ENCODE measurements at regions not wholly inside any gene's neighbourhood (a gene's known extent, or its start where the extent isn't known, plus 50 kb on each side); places are given as distances from the start of the nearest gene placed in this dataset.
A peak's percentile ranks its signal among the peaks of the same experiment; 100 is the strongest.

DNA sequence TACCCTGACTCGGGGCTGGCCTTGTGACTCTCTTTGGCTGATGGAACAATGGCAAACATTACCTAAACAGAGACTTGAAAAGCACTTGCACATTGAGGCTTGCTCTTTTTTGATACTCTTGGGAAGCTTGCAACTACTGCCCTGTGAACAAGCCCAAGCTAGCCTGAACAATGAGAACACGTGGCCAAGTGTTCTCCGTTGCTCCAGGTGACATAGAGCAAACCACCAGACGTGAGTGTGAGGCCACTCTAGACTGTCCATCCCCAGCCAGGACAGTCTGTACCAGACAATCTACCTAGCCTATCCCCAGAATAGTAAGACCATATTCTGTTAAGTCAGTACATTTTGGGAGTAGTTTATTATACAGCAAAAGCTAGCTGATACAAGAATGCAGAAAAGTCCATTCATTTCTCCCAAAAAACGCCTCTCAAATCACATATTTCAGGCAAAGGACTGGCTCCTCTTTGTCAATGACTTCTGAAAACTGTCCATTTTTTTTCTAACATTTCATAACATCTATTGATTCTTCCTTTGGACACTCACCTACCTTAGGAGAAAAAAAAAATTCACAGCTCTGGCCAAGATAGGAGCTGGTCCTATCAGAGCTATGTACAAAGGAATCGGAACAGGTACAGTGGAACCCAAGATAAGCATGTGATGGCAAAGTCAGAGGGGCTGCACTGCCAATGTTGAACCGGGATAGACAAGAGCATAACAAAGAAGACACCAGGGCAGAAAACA, 142.1 kb upstream of the PKDCC start:
- Histone ChIP-seq H3K27ac (replicated peaks; ENCODE audit: low read length) (no peak overlapping the region), H3K4me2 (ENCODE audit: insufficient read depth, low read length, poor library complexity, severe bottlenecking) (no peak overlapping the region), H3K9me3 (replicated peaks in 1 of 2; ENCODE audit: control insufficient read depth in 2 of 2, insufficient read depth in 1 of 2, low read depth in 1 of 2, low read length in 2 of 2) (no peaks in the 10 kb centered on the region), H4K91ac (ENCODE audit: low read depth, low read length, poor library complexity) (no peak overlapping the region), H2BK120ac (ENCODE audit: low read depth, low read length) (no peak overlapping the region), H3K36me3 (replicated peaks in 1 of 2; ENCODE audit: control insufficient read depth in 2 of 2, insufficient read depth in 2 of 2, low read length in 2 of 2) (no peaks in the 10 kb centered on the region), H3K27me3 (ENCODE audit: control insufficient read depth in 3 of 3, insufficient read depth in 3 of 3, low read depth in 1 of 3, low read length in 3 of 3) (peaks cover 0 to 2% (median 0%) of the 10 kb centered on the region in 3 experiments), H3K4ac (ENCODE audit: low read length) (no peak overlapping the region), H3K23ac (ENCODE audit: low read depth, low read length, poor library complexity) (no peak overlapping the region), H3K4me3 (ENCODE audit: low read length in 2 of 2) (no peak overlapping the region), H2AFZ (ENCODE audit: low read length) (no peak overlapping the region), H2BK15ac (ENCODE audit: low read length) (no peak overlapping the region), H2BK12ac (ENCODE audit: low read length) (no peak overlapping the region), H3K4me1 (ENCODE audit: control insufficient read depth in 2 of 2, insufficient read depth in 1 of 2, low read depth in 1 of 2, low read length in 2 of 2) (peaks cover 3 to 7% of the 10 kb centered on the region in 2 donors), H3K9ac (ENCODE audit: low read depth, low read length, poor library complexity) (no peak overlapping the region), H3K14ac (ENCODE audit: low read length) (no peak overlapping the region), H2BK5ac (ENCODE audit: low read length) (no peak overlapping the region), H3K79me1 (ENCODE audit: low read depth, low read length) (no peaks in the 10 kb centered on the region), H3K18ac (ENCODE audit: low read length) (no peak overlapping the region), H4K8ac (ENCODE audit: low read depth, low read length) (no peak overlapping the region), H2AK5ac (ENCODE audit: low read depth, low read length) (no peak overlapping the region)
- no CpG with 5 or more reads among the region's 7 CpGs for WGBS, 2 donors (ENCODE audit: extremely low coverage in 2 of 2, insufficient read length in 2 of 2, insufficient replicate concordance in 1 of 2)
- no peak for DNase-seq (ENCODE audit: low spot score)

DNA sequence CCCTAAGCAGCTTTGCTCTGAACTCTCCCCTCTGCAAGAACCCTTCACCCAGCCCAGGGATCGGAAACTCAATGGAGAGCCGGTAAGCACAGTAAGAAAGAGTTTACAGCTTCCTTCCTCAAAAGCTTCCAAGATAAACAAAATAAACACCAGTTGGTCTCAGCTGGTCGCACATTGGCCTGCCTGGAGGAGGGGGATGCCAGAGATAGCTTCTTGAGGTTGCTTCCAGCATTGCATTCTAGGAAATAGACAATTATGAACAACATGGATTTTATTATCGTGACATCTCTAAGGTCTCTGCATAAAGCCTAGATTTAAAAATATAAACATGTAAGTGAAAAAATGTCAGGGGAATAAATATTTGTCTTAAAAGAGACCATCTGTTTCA, 141.5 kb upstream of the PKDCC start:
- H2BK5ac ChIP-seq (ENCODE audit: low read length): no peak overlapping the region
- no peak overlapping the region for H4K8ac ChIP-seq (ENCODE audit: low read depth, low read length)
- no peak overlapping the region for H3K18ac ChIP-seq (ENCODE audit: low read length)
- H3K4me3 ChIP-seq (ENCODE audit: low read length in 2 of 2): no peak overlapping the region
- no peak overlapping the region for H3K4ac ChIP-seq (ENCODE audit: low read length)
- no peaks in the 10 kb centered on the region for H3K36me3 ChIP-seq (replicated peaks in 1 of 2; ENCODE audit: control insufficient read depth in 2 of 2, insufficient read depth in 2 of 2, low read length in 2 of 2)
- WGBS, 2 donors (ENCODE audit: extremely low coverage in 2 of 2, insufficient read length in 2 of 2, insufficient replicate concordance in 1 of 2): no CpG with 5 or more reads among the region's 4 CpGs
- no peak overlapping the region for H4K91ac ChIP-seq (ENCODE audit: low read depth, low read length, poor library complexity)
- H3K23ac ChIP-seq (ENCODE audit: low read depth, low read length, poor library complexity): no peak overlapping the region
- H2BK12ac ChIP-seq (ENCODE audit: low read length): no peak overlapping the region
- no peak overlapping the region for H3K27ac ChIP-seq (replicated peaks; ENCODE audit: low read length)
- no peak overlapping the region for H2BK15ac ChIP-seq (ENCODE audit: low read length)
- H3K14ac ChIP-seq (ENCODE audit: low read length): no peak overlapping the region
- H3K4me2 ChIP-seq (ENCODE audit: insufficient read depth, low read length, poor library complexity, severe bottlenecking): no peak overlapping the region
- no peaks in the 10 kb centered on the region for H3K79me1 ChIP-seq (ENCODE audit: low read depth, low read length)
- H2AFZ ChIP-seq (ENCODE audit: low read length): no peak overlapping the region
- no peak overlapping the region for H2AK5ac ChIP-seq (ENCODE audit: low read depth, low read length)
- H3K9ac ChIP-seq (ENCODE audit: low read depth, low read length, poor library complexity): no peak overlapping the region
- peaks cover 3 to 7% of the 10 kb centered on the region in 2 donors for H3K4me1 ChIP-seq (ENCODE audit: control insufficient read depth in 2 of 2, insufficient read depth in 1 of 2, low read depth in 1 of 2, low read length in 2 of 2)
- H3K27me3 ChIP-seq (ENCODE audit: control insufficient read depth in 3 of 3, insufficient read depth in 3 of 3, low read depth in 1 of 3, low read length in 3 of 3): peaks cover 0 to 2% (median 0%) of the 10 kb centered on the region in 3 experiments
- no peak overlapping the region for H2BK120ac ChIP-seq (ENCODE audit: low read depth, low read length)
- H3K9me3 ChIP-seq (replicated peaks in 1 of 2; ENCODE audit: control insufficient read depth in 2 of 2, insufficient read depth in 1 of 2, low read depth in 1 of 2, low read length in 2 of 2): no peaks in the 10 kb centered on the region
- no peak for DNase-seq (ENCODE audit: low spot score)

DNA sequence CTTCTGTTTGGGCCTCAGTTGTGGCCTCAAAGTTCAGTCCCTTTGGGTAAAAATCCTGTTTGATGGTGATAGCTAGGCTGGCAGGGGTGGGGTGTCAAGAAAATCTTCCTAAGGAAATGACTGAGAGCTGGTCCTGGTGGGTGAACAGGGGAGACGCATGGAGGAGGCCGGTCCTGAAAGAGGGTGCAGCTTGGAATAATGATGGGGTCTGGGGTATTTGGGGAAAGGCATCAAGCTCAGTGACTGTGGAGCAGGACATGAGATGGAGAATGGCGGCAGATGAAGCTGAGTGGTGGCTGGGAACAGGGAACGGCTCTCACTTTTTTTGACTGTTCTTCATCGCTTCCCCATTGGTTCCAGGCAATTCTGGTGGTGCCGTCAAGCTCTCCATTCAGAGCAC, 140.7 kb upstream of the PKDCC start:
- no peak overlapping the region for H2BK15ac ChIP-seq (ENCODE audit: low read length)
- H3K23ac ChIP-seq (ENCODE audit: low read depth, low read length, poor library complexity): no peak overlapping the region
- DNase-seq (ENCODE audit: low spot score): no peak
- no peak overlapping the region for H3K4me3 ChIP-seq (ENCODE audit: low read length in 2 of 2)
- H2BK120ac ChIP-seq (ENCODE audit: low read depth, low read length): no peak overlapping the region
- H3K4me2 ChIP-seq (ENCODE audit: insufficient read depth, low read length, poor library complexity, severe bottlenecking): no peak overlapping the region
- H3K36me3 ChIP-seq (replicated peaks in 1 of 2; ENCODE audit: control insufficient read depth in 2 of 2, insufficient read depth in 2 of 2, low read length in 2 of 2): no peaks in the 10 kb centered on the region
- no peak overlapping the region for H2BK12ac ChIP-seq (ENCODE audit: low read length)
- H3K9me3 ChIP-seq (replicated peaks in 1 of 2; ENCODE audit: control insufficient read depth in 2 of 2, insufficient read depth in 1 of 2, low read depth in 1 of 2, low read length in 2 of 2): no peaks in the 10 kb centered on the region
- H4K91ac ChIP-seq (ENCODE audit: low read depth, low read length, poor library complexity): no peak overlapping the region
- H2AK5ac ChIP-seq (ENCODE audit: low read depth, low read length): peak overlapping the region; percentile 8
- no peak overlapping the region for H3K14ac ChIP-seq (ENCODE audit: low read length)
- peaks cover 3 to 7% of the 10 kb centered on the region in 2 donors for H3K4me1 ChIP-seq (ENCODE audit: control insufficient read depth in 2 of 2, insufficient read depth in 1 of 2, low read depth in 1 of 2, low read length in 2 of 2)
- no peak overlapping the region for H4K8ac ChIP-seq (ENCODE audit: low read depth, low read length)
- no peak overlapping the region for H3K9ac ChIP-seq (ENCODE audit: low read depth, low read length, poor library complexity)
- no peak overlapping the region for H2BK5ac ChIP-seq (ENCODE audit: low read length)
- H3K27me3 ChIP-seq (ENCODE audit: control insufficient read depth in 3 of 3, insufficient read depth in 3 of 3, low read depth in 1 of 3, low read length in 3 of 3): no peaks in the 10 kb centered on the region
- H2AFZ ChIP-seq (ENCODE audit: low read length): no peak overlapping the region
- no peak overlapping the region for H3K4ac ChIP-seq (ENCODE audit: low read length)
- peak overlapping the region; percentile 81 for H3K18ac ChIP-seq (ENCODE audit: low read length)
- H3K27ac ChIP-seq (replicated peaks; ENCODE audit: low read length): no peak overlapping the region
- H3K79me1 ChIP-seq (ENCODE audit: low read depth, low read length): no peaks in the 10 kb centered on the region
- WGBS, 2 donors (ENCODE audit: extremely low coverage in 2 of 2, insufficient read length in 2 of 2, insufficient replicate concordance in 1 of 2): no CpG with 5 or more reads among the region's 6 CpGs

DNA sequence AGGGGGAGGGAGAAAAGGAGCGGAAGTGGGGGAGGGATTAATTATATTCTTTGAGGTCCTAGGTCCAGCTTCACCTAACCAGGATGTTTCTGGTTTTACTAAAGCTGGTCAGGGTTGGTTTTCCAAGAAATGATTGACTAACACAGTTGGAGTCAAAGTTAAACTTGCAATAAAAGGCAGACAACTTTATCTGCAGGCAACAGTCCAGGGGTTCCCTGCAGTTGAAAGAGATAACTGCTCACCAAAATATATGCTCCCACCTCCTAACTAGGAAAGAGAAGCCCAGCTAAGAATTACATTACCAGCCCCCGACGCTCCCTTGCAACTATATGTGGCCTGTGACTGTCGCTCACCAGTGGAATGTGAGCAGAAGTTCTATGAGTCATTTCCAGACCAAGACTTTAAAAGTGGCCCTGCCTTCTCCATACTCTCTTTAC, 140.0 kb upstream of the PKDCC start:
- Histone ChIP-seq H3K14ac (ENCODE audit: low read length) (no peak overlapping the region), H3K79me1 (ENCODE audit: low read depth, low read length) (no peaks in the 10 kb centered on the region), H3K4ac (ENCODE audit: low read length) (no peak overlapping the region), H3K27ac (replicated peaks; ENCODE audit: low read length) (no peak overlapping the region), H4K91ac (ENCODE audit: low read depth, low read length, poor library complexity) (no peak overlapping the region), H2BK120ac (ENCODE audit: low read depth, low read length) (no peak overlapping the region), H3K9ac (ENCODE audit: low read depth, low read length, poor library complexity) (no peak overlapping the region), H2AK5ac (ENCODE audit: low read depth, low read length) (no peak overlapping the region), H2BK15ac (ENCODE audit: low read length) (no peak overlapping the region), H3K27me3 (ENCODE audit: control insufficient read depth in 3 of 3, insufficient read depth in 3 of 3, low read depth in 1 of 3, low read length in 3 of 3) (no peaks in the 10 kb centered on the region), H2AFZ (ENCODE audit: low read length) (no peak overlapping the region), H2BK5ac (ENCODE audit: low read length) (no peak overlapping the region), H3K4me2 (ENCODE audit: insufficient read depth, low read length, poor library complexity, severe bottlenecking) (no peak overlapping the region), H3K18ac (ENCODE audit: low read length) (no peak overlapping the region), H4K8ac (ENCODE audit: low read depth, low read length) (no peak overlapping the region), H3K4me3 (ENCODE audit: low read length in 2 of 2) (no peak overlapping the region), H3K23ac (ENCODE audit: low read depth, low read length, poor library complexity) (no peak overlapping the region), H3K36me3 (replicated peaks in 1 of 2; ENCODE audit: control insufficient read depth in 2 of 2, insufficient read depth in 2 of 2, low read length in 2 of 2) (no peaks in the 10 kb centered on the region), H2BK12ac (ENCODE audit: low read length) (no peak overlapping the region), H3K9me3 (replicated peaks in 1 of 2; ENCODE audit: control insufficient read depth in 2 of 2, insufficient read depth in 1 of 2, low read depth in 1 of 2, low read length in 2 of 2) (no peaks in the 10 kb centered on the region), H3K4me1 (ENCODE audit: control insufficient read depth in 2 of 2, insufficient read depth in 1 of 2, low read depth in 1 of 2, low read length in 2 of 2) (peaks cover 3 to 7% of the 10 kb centered on the region in 2 donors)
- no peak for DNase-seq (ENCODE audit: low spot score)
- no CpG with 5 or more reads among the region's 4 CpGs for WGBS, 2 donors (ENCODE audit: extremely low coverage in 2 of 2, insufficient read length in 2 of 2, insufficient replicate concordance in 1 of 2)
